ENCODE measurements at regions not wholly inside any gene's neighbourhood (a gene's known extent, or its start where the extent isn't known, plus 50 kb on each side); places are given as distances from the start of the nearest gene placed in this dataset.

DNA sequence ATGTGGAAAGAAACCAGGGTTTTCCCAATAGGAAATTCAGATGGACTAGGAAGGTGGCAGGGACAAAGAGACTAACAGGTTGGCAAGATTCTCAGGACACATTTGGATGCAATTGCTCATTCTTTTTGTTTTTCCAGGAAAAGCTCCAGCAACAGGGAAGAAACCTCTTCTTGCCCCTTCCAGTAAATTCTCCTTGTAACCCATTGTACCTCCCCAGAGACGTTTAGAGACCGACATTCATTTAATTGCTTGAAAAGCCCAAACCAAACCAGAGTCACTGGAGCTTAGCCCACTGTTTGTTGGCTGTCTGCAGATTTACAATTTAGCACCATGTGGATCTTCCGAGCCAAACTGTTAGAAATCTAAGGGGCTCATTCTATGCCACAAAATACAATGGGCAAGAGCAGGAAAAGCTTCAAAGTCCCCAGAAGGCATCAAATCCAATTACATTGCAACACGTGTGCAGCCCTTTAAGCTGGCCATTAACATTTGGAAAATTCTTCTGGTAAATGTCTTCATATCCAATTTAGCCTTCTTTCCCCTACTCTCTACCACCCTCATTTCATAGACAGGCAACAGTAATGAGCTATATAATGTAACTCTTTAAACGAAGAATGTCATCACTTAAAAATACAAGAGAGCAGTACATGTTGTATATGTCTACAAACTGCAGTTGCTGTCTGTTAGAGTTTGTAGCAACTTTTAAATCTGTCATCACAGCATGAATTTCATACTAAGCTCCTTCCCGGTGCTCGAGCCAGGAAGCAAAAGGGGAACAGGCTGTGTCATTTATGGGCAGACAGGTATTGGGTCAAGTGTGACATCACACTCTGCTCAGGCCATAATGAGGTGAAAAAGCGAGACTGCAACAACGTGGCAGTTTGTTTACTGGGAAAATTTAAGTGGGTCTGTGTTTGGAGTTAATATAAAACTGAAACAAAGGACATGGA, 235.6 kb upstream of the HNRNPA3 start:
- TF ChIP-seq, protein P1, sequence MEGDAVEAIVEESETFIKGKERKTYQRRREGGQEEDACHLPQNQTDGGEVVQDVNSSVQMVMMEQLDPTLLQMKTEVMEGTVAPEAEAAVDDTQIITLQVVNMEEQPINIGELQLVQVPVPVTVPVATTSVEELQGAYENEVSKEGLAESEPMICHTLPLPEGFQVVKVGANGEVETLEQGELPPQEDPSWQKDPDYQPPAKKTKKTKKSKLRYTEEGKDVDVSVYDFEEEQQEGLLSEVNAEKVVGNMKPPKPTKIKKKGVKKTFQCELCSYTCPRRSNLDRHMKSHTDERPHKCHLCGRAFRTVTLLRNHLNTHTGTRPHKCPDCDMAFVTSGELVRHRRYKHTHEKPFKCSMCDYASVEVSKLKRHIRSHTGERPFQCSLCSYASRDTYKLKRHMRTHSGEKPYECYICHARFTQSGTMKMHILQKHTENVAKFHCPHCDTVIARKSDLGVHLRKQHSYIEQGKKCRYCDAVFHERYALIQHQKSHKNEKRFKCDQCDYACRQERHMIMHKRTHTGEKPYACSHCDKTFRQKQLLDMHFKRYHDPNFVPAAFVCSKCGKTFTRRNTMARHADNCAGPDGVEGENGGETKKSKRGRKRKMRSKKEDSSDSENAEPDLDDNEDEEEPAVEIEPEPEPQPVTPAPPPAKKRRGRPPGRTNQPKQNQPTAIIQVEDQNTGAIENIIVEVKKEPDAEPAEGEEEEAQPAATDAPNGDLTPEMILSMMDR (IDR thresholded peaks at IDR 0.05; ENCODE audit: extremely low read depth, low read depth, low read length), result no peak
- no peak for DNase-seq (ENCODE audit: insufficient read length, low spot score, missing footprints)
- no peaks in the 10 kb centered on the region for H4K20me1 ChIP-seq (ENCODE audit: insufficient read depth, low read length)
- no peak overlapping the region for H3K4me2 ChIP-seq (ENCODE audit: insufficient read depth, low read length)
- no peaks in the 10 kb centered on the region for H3K27me3 ChIP-seq (ENCODE audit: insufficient read depth, low read length)
- H3K27ac ChIP-seq (ENCODE audit: low read depth, low read length), result no peak overlapping the region
- no peaks in the 10 kb centered on the region for H3K9me3 ChIP-seq (ENCODE audit: low read depth, low read length)
- no peaks in the 10 kb centered on the region for H3K4me1 ChIP-seq (ENCODE audit: insufficient read depth, low read length)
- H3K4me3 ChIP-seq (ENCODE audit: insufficient read depth, low read length), result no peak overlapping the region
- no peaks in the 10 kb centered on the region for H3K79me2 ChIP-seq (ENCODE audit: insufficient read depth, low read length)
- H3K36me3 ChIP-seq (ENCODE audit: insufficient read depth, low read length), result no peaks in the 10 kb centered on the region
- H2AFZ ChIP-seq (ENCODE audit: low read length), result no peak overlapping the region

- H3K4me2 ChIP-seq (ENCODE audit: insufficient read depth, low read length), result no peak overlapping the region
- TF ChIP-seq, protein P1 (IDR thresholded peaks at IDR 0.05; ENCODE audit: extremely low read depth, low read depth, low read length), result peak; percentile 13
- H3K79me2 ChIP-seq (ENCODE audit: insufficient read depth, low read length), result no peaks in the 10 kb centered on the region
- no peak overlapping the region for H2AFZ ChIP-seq (ENCODE audit: low read length)
- H3K27me3 ChIP-seq (ENCODE audit: insufficient read depth, low read length), result peaks cover 4% of the 10 kb centered on the region
- H3K9me3 ChIP-seq (ENCODE audit: low read depth, low read length), result no peaks in the 10 kb centered on the region
- no peaks in the 10 kb centered on the region for H4K20me1 ChIP-seq (ENCODE audit: insufficient read depth, low read length)
- H3K4me1 ChIP-seq (ENCODE audit: insufficient read depth, low read length), result no peaks in the 10 kb centered on the region
- no peaks in the 10 kb centered on the region for H3K36me3 ChIP-seq (ENCODE audit: insufficient read depth, low read length)
- no peak overlapping the region for H3K4me3 ChIP-seq (ENCODE audit: insufficient read depth, low read length)
- H3K27ac ChIP-seq (ENCODE audit: low read depth, low read length), result no peak overlapping the region
- DNase-seq (ENCODE audit: insufficient read length, low spot score, missing footprints), result no peak
These were observed 233.7 kb upstream of the HNRNPA3 start for GRCh38 chr2:176978921-176979320.

DNA sequence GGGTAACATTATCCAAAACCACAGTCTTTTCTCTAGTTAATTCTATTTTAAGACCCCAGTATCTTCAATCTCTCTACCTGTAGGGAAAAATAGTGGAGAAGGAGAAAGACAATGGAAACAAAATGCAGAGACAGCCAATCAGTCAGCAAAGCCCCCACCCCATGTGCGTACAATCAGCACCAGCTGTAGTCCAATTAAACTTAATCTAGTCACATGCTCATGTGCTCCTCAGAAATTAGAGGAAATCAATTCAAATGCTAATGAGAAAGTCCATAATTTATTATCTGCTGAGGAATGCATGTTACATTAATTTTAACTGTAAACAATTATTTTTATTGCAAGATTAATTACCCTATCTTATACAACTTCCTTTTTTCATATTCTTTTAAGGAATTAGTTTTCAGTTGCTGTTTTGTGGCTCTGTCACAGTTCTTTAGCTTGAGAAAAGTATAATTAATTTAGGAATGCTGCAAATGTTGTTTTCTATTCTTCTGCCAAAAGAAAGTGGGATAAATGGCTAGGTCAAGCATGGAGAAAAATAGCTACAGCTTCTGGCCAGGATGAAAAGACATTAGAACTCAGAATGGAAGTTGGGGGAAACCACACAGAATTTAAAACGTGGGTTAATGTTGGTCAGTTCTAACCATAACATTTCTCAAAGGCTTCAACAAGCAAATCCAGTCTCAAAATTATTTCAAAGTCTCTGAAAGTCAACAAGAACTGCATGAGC, 232.4 kb upstream of the HNRNPA3 start:
- Histone ChIP-seq H3K4me2 (ENCODE audit: insufficient read depth, low read length) (no peak overlapping the region), H2AFZ (ENCODE audit: low read length) (no peak overlapping the region), H3K79me2 (ENCODE audit: insufficient read depth, low read length) (no peaks in the 10 kb centered on the region), H4K20me1 (ENCODE audit: insufficient read depth, low read length) (no peaks in the 10 kb centered on the region), H3K27me3 (ENCODE audit: insufficient read depth, low read length) (peaks cover 4% of the 10 kb centered on the region), H3K9me3 (ENCODE audit: low read depth, low read length) (no peaks in the 10 kb centered on the region), H3K4me1 (ENCODE audit: insufficient read depth, low read length) (no peaks in the 10 kb centered on the region), H3K4me3 (ENCODE audit: insufficient read depth, low read length) (no peak overlapping the region), H3K36me3 (ENCODE audit: insufficient read depth, low read length) (no peaks in the 10 kb centered on the region), H3K27ac (ENCODE audit: low read depth, low read length) (no peak overlapping the region)
- peak; percentile 10 for DNase-seq (ENCODE audit: insufficient read length, low spot score, missing footprints)
- TF ChIP-seq, protein P1 (IDR thresholded peaks at IDR 0.05; ENCODE audit: extremely low read depth, low read depth, low read length), result no peak

GRCh38 chr2:176984987-176985386, 227.6 kb upstream of the HNRNPA3 start:
- no peak overlapping the region for H3K4me3 ChIP-seq (ENCODE audit: insufficient read depth, low read length)
- no peaks in the 10 kb centered on the region for H4K20me1 ChIP-seq (ENCODE audit: insufficient read depth, low read length)
- no peaks in the 10 kb centered on the region for H3K79me2 ChIP-seq (ENCODE audit: insufficient read depth, low read length)

More at GRCh38 chr2:176984987-176985386, 227.6 kb upstream of the HNRNPA3 start:
- H3K36me3 ChIP-seq (ENCODE audit: insufficient read depth, low read length), result no peaks in the 10 kb centered on the region
- no peaks in the 10 kb centered on the region for H3K4me1 ChIP-seq (ENCODE audit: insufficient read depth, low read length)
- no peak overlapping the region for H2AFZ ChIP-seq (ENCODE audit: low read length)
- no peaks in the 10 kb centered on the region for H3K9me3 ChIP-seq (ENCODE audit: low read depth, low read length)
- no peak overlapping the region for H3K4me2 ChIP-seq (ENCODE audit: insufficient read depth, low read length)
- H3K27ac ChIP-seq (ENCODE audit: low read depth, low read length), result no peak overlapping the region
- TF ChIP-seq, protein P1 (IDR thresholded peaks at IDR 0.05; ENCODE audit: extremely low read depth, low read depth, low read length), result no peak
- H3K27me3 ChIP-seq (ENCODE audit: insufficient read depth, low read length), result peaks cover 4% of the 10 kb centered on the region
- no peak for DNase-seq (ENCODE audit: insufficient read length, low spot score, missing footprints)
